NCI-H524 (cell line): ENCODE measurements at regions not wholly inside any gene's neighbourhood (a gene's known extent, or its start where the extent isn't known, plus 50 kb on each side); places are given as distances from the start of the nearest gene placed in this dataset.

Experiments used
- DNase-seq, 2 experiments: peaks; one replicate each; lab custom pipeline; 2025; lab: John Stamatoyannopoulos, UW

GRCh38 chr20:40168981-40169620 lies 519.9 kb downstream of the MAFB start:
- DNase-seq, result no peak

- DNase-seq, result no peak
These were observed 527.6 kb downstream of the MAFB start for GRCh38 chr20:40161391-40161790.

GRCh38 chr20:40160097-40160550 lies 528.9 kb downstream of the MAFB start:
- DNase-seq, result peak; percentile 17 to 50

GRCh38 chr20:40159276-40159675 lies 529.8 kb downstream of the MAFB start:
- DNase-seq, result no peak

GRCh38 chr20:40156600-40157317 lies 532.3 kb downstream of the MAFB start:
- no peak for DNase-seq

GRCh38 chr20:40154514-40154913 lies 534.5 kb downstream of the MAFB start:
- DNase-seq, result no peak

- DNase-seq, result no peak
These were observed 540.1 kb downstream of the MAFB start for GRCh38 chr20:40148886-40149285.

GRCh38 chr20:40146071-40146470 lies 543.0 kb downstream of the MAFB start:
- no peak for DNase-seq

GRCh38 chr20:40144581-40144980 lies 544.5 kb downstream of the MAFB start:
- no peak for DNase-seq

GRCh38 chr20:40134176-40134575 lies 554.9 kb downstream of the MAFB start:
- no peak for DNase-seq

- no peak for DNase-seq
These were observed 568.2 kb downstream of the MAFB start for GRCh38 chr20:40120827-40121226.

GRCh38 chr20:40111282-40111681 lies 577.8 kb downstream of the MAFB start:
- no peak for DNase-seq

- DNase-seq, result no peak
These were observed 578.7 kb downstream of the MAFB start for GRCh38 chr20:40110311-40110831.

GRCh38 chr20:40109136-40109535 lies 579.9 kb downstream of the MAFB start:
- no peak for DNase-seq

GRCh38 chr20:40108321-40108720 lies 580.7 kb downstream of the MAFB start:
- DNase-seq, result no peak

GRCh38 chr20:40104959-40105358 lies 584.1 kb downstream of the MAFB start:
- no peak for DNase-seq

- DNase-seq, result no peak
These were observed 585.6 kb downstream of the MAFB start for GRCh38 chr20:40103420-40103819.

GRCh38 chr20:40101560-40101959 lies 587.5 kb downstream of the MAFB start:
- no peak for DNase-seq

GRCh38 chr20:40100261-40100660 lies 588.8 kb downstream of the MAFB start:
- no peak for DNase-seq

- DNase-seq, result no peak
These were observed 598.8 kb downstream of the MAFB start for GRCh38 chr20:40090236-40090635.

- DNase-seq, result no peak
These were observed 601.5 kb downstream of the MAFB start for GRCh38 chr20:40087496-40087895.

- no peak for DNase-seq
These were observed 603.5 kb downstream of the MAFB start for GRCh38 chr20:40085513-40085912.

- no peak for DNase-seq
These were observed 606.6 kb downstream of the MAFB start for GRCh38 chr20:40082436-40082835.
